ENCODE measurements at regions not wholly inside any gene's neighbourhood (a gene's known extent, or its start where the extent isn't known, plus 50 kb on each side); places are given as distances from the start of the nearest gene placed in this dataset.
A peak's percentile ranks its signal among the peaks of the same experiment; 100 is the strongest.

GRCh38 chr15:91704343-91704742 is 149.2 kb upstream of the SLCO3A1 start:
- H3K27me3 Mint-ChIP-seq: peaks cover 0 to 21% of the 10 kb centered on the region in 2 donors
- peaks cover 9 to 11% of the 10 kb centered on the region in 2 donors for H3K4me1 Mint-ChIP-seq (ENCODE audit: low read depth in 2 of 2)
- peaks cover 5% of the 10 kb centered on the region for H3K36me3 Mint-ChIP-seq (ENCODE audit: insufficient read depth)
- H3K27ac Mint-ChIP-seq: no peak overlapping the region
- no peaks in the 10 kb centered on the region for H3K9me3 Mint-ChIP-seq
- ATAC-seq (replicated peaks): no peak
- DNase-seq: no peak
- no peak overlapping the region for H3K4me3 Mint-ChIP-seq

DNA sequence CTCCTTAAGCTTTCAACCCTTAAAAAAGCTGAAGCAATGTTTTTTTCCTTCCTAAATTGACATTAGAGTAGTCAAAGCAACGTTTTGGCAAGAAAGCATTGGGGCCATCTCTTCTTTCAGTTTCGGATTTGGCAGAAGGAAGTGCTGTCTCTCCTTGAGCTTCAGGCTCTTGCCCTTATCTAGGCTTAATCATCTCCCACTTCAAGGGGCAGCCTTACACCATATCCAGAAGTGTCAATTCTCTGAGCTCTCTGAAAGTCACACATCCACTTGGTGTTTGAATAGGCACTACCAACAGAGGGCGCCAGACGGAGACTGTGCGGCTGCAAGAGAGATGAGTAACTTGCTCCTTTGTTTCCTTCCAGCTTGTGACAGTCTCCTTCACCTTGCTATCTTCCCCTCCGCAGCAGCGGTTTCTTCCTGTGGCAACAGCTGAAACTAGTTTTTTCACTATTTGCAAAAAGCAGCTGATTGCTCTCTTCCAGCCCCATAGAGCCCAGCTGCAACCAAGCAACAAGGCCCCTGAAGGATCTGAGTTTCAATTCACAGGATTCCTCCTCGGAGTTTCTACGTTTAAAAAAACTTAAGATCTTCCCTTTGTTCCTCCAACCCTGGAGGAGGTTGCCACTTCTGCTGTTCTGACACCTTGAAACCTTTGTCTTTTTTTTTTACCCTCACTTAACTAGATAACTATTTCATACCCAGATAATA is 147.0 kb upstream of the SLCO3A1 start:
- peaks cover 7 to 22% of the 10 kb centered on the region in 2 donors for H3K27me3 Mint-ChIP-seq
- H3K9me3 Mint-ChIP-seq: no peaks in the 10 kb centered on the region
- peak; percentile 82 to 86 (median 85) for DNase-seq
- H3K4me1 Mint-ChIP-seq (ENCODE audit: low read depth in 2 of 2): peaks cover 9 to 11% of the 10 kb centered on the region in 2 donors
- peak; percentile 98 for ATAC-seq (replicated peaks)
- H3K36me3 Mint-ChIP-seq (ENCODE audit: insufficient read depth): peaks cover 5% of the 10 kb centered on the region
- H3K27ac Mint-ChIP-seq: peak overlapping the region; percentile 66 to 69
- H3K4me3 Mint-ChIP-seq: peak overlapping the region; percentile 13 to 62

DNA sequence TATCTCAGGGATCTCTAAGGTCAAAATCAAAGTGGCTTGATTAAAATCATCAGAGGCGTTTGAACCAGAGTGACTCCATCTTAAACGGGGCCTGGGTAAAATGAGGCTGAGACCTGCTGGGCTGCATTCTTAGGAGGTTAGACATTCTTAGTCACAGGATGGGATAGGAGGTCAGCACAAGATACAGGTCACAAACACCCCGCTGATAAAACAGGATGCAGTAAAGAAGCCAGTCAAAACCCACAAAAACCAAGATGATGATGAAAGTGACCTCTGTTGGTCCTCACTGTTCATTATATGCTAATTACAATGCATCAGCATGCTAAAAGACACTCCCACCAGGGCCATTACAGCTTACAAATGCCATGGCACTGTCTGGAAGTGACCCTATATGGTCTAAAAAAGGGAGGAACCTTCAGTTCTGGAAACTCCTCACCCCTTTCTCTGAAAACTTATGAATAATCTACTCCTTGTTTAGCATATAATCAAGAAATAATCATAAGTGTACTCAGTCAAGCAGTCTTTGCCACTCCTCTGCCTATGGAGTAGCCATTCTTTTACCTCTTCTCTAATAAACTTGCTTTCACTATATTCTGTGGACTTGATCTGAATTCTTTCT is 143.3 kb upstream of the SLCO3A1 start:
- Mint-ChIP-seq H3K4me1 (ENCODE audit: low read depth in 2 of 2) (peaks cover 9 to 11% of the 10 kb centered on the region in 2 donors), H3K36me3 (ENCODE audit: insufficient read depth) (peaks cover 5% of the 10 kb centered on the region), H3K27me3 (peaks cover 37 to 44% of the 10 kb centered on the region in 2 donors), H3K27ac (no peak overlapping the region), H3K4me3 (no peak overlapping the region), H3K9me3 (no peaks in the 10 kb centered on the region)
- DNase-seq: no peak
- no peak for ATAC-seq (replicated peaks)

- Mint-ChIP-seq H3K27me3 (peaks cover 37 to 51% of the 10 kb centered on the region in 2 donors), H3K4me3 (no peak overlapping the region), H3K4me1 (ENCODE audit: low read depth in 2 of 2) (peaks cover 3% of the 10 kb centered on the region in 2 donors), H3K36me3 (ENCODE audit: insufficient read depth) (peaks cover 5% of the 10 kb centered on the region), H3K27ac (no peak overlapping the region), H3K9me3 (no peaks in the 10 kb centered on the region)
- no peak for DNase-seq
- ATAC-seq (replicated peaks): no peak
These were observed 142.0 kb upstream of the SLCO3A1 start for GRCh38 chr15:91711384-91712033.

DNA sequence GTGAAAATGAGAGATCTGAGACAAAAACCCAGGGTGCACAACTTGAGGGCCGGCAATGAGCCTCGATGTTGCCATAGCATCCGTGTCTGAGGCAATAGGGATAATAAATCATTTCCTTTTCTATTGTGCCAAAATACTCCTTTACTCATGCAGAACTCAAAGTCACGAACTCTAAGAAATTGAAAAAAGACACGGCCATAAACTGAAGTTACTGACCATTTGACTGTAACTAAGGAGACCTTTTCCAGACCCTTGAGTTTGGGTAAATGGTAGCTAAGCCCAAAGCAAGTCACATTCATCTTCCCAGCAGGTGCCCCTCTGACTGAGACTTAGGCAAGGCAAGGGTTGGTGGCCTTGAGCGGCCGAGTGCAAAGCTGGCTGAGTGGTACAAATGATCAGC is 141.2 kb upstream of the SLCO3A1 start:
- H3K4me3 Mint-ChIP-seq: no peak overlapping the region
- ATAC-seq (replicated peaks) (no peak), DNase-seq (no peak)
- H3K36me3 Mint-ChIP-seq (ENCODE audit: insufficient read depth): peaks cover 3% of the 10 kb centered on the region
- H3K27me3 Mint-ChIP-seq: peaks cover 39 to 54% of the 10 kb centered on the region in 2 donors
- H3K27ac Mint-ChIP-seq: no peak overlapping the region
- H3K9me3 Mint-ChIP-seq: no peaks in the 10 kb centered on the region
- no peaks in the 10 kb centered on the region for H3K4me1 Mint-ChIP-seq (ENCODE audit: low read depth in 2 of 2)

DNA sequence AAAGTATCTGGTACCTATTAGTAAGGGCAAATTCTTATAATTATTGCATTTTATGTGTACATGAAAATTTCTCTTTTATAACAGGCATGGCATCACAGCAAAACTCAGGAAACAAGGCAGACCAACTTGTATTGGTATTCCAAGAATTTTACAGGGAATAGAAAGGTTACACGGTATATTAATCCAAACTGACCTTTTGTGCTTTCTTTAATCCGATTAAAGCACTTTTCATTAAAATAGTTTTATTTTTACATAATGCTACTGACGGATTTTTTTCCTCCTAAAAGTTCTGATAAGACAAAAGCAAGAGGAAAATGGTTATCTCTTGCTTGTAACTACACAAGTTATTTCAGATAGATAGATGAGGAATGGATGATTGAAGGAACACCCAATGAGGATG is 137.0 kb upstream of the SLCO3A1 start:
- Mint-ChIP-seq H3K9me3 (no peaks in the 10 kb centered on the region), H3K27me3 (peaks cover 59 to 81% of the 10 kb centered on the region in 2 donors), H3K4me3 (no peak overlapping the region), H3K36me3 (ENCODE audit: insufficient read depth) (no peaks in the 10 kb centered on the region), H3K4me1 (ENCODE audit: low read depth in 2 of 2) (no peaks in the 10 kb centered on the region), H3K27ac (no peak overlapping the region)
- ATAC-seq (replicated peaks) (no peak), DNase-seq (no peak)

DNA sequence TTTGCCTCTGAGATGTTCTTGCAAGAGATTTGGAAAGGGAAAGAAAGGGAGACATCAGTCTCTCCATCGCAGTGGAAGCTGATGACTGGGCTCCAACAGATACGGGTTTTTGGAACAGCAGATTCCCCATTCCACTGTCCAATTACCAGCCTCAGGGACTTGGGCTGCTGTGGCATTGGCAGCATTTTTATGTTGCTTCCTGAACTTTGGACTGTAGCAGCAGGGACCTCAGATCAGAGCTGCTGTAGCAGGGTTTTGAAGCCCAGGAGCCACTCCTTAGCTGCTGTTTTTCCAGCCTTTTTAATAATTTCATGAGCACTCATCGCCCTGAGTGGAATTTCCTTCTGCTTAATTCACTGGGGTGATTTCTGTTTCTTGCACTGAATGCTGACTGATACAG is 135.7 kb upstream of the SLCO3A1 start:
- H3K9me3 Mint-ChIP-seq: no peaks in the 10 kb centered on the region
- H3K27me3 Mint-ChIP-seq: peaks cover 52 to 76% of the 10 kb centered on the region in 2 donors
- no peak overlapping the region for H3K27ac Mint-ChIP-seq
- H3K4me3 Mint-ChIP-seq: no peak overlapping the region
- no peaks in the 10 kb centered on the region for H3K36me3 Mint-ChIP-seq (ENCODE audit: insufficient read depth)
- ATAC-seq (replicated peaks) (no peak), DNase-seq (no peak)
- H3K4me1 Mint-ChIP-seq (ENCODE audit: low read depth in 2 of 2): no peaks in the 10 kb centered on the region

DNA sequence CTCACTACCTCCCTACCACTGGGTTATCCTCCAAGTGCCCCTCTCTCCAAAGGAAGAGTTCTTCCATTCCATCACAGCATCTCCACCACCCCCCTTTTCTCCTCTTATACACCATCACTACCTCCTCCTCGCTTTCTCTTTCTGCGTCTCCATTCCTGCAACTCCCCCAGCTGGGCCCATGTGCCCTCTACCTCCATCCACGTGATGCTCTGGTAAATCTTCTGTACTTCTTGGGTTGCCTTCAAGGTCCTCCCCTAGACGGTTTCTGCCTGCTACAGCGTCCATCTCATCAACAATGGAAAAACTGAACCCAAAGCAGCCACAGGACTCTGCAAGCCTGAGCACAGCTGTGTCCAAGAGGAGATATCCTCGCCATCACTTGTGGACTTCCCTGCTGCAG is 129.5 kb upstream of the SLCO3A1 start:
- no peaks in the 10 kb centered on the region for H3K4me1 Mint-ChIP-seq (ENCODE audit: low read depth in 2 of 2)
- no peak for ATAC-seq (replicated peaks)
- H3K9me3 Mint-ChIP-seq: no peaks in the 10 kb centered on the region
- DNase-seq: no peak
- H3K4me3 Mint-ChIP-seq: no peak overlapping the region
- H3K27me3 Mint-ChIP-seq: peaks cover 38 to 47% of the 10 kb centered on the region in 2 donors
- no peak overlapping the region for H3K27ac Mint-ChIP-seq
- H3K36me3 Mint-ChIP-seq (ENCODE audit: insufficient read depth): peaks cover 2% of the 10 kb centered on the region

GRCh38 chr15:91733661-91734060 is 119.8 kb upstream of the SLCO3A1 start:
- Mint-ChIP-seq H3K9me3 (no peaks in the 10 kb centered on the region), H3K27ac (no peak overlapping the region), H3K27me3 (peaks cover 64 to 72% of the 10 kb centered on the region in 2 donors), H3K4me3 (no peak overlapping the region), H3K4me1 (ENCODE audit: low read depth in 2 of 2) (no peaks in the 10 kb centered on the region), H3K36me3 (ENCODE audit: insufficient read depth) (no peaks in the 10 kb centered on the region)
- ATAC-seq (replicated peaks): no peak
- DNase-seq: no peak

DNA sequence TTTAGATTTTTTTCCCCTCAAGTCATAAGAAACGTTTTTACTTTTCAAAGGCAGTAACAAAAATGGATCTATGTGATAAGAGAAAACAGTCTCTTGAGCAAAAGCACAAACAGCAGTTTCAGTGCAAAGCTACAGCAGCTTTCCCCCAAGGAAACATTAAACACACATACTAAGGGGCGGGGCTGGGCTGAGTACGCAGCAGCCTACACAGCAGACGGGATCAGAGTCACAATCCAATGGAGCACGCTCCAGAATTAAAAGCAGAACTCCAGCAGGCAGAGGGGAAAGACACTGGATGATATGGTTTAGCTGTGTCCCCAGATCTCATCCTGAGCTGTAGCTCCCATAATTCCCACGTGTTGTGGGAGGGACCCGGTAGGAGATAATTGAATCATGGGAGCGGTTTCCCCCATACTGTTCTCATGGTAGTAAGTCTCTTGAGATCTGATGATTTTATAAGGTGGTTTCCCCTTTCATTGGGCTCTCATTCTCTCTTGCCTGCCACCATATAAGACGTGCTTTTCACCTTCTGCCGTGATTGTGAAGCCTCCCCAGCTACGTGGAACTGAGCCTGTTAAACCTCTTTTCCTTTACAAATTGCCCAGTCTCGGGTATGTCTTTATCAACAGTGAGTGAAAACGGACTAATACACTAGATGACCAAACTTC is 116.2 kb upstream of the SLCO3A1 start:
- peaks cover 61 to 66% of the 10 kb centered on the region in 2 donors for H3K27me3 Mint-ChIP-seq
- H3K36me3 Mint-ChIP-seq (ENCODE audit: insufficient read depth): no peaks in the 10 kb centered on the region
- no peak for DNase-seq
- H3K4me1 Mint-ChIP-seq (ENCODE audit: low read depth in 2 of 2): no peaks in the 10 kb centered on the region
- no peak overlapping the region for H3K4me3 Mint-ChIP-seq
- H3K27ac Mint-ChIP-seq: no peak overlapping the region
- H3K9me3 Mint-ChIP-seq: no peaks in the 10 kb centered on the region
- no peak for ATAC-seq (replicated peaks)

- Mint-ChIP-seq H3K4me3 (no peak overlapping the region), H3K4me1 (ENCODE audit: low read depth in 2 of 2) (no peaks in the 10 kb centered on the region), H3K27me3 (peaks cover 55 to 59% of the 10 kb centered on the region in 2 donors), H3K9me3 (no peaks in the 10 kb centered on the region), H3K27ac (no peak overlapping the region), H3K36me3 (ENCODE audit: insufficient read depth) (no peaks in the 10 kb centered on the region)
- DNase-seq (no peak), ATAC-seq (replicated peaks) (no peak)
These were observed 111.5 kb upstream of the SLCO3A1 start for GRCh38 chr15:91741986-91742385.

DNA sequence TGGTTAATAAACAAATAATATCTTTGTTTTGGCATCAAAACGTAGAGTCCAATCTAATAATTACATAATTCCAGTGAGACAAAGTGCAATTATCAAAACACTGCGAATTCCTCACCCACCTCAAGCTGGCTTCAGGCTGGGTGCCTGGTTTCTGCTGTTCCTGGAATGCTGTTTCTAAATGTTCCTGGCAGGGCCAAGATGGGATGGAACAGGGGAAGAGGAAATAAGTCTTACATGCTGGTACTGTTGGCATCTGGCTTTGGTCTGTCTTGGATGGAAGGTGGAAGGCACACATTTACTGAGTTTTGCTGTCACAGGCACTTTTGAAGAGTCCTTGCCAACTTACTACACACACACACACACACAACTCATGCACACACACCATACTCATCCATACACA is 101.9 kb upstream of the SLCO3A1 start:
- Mint-ChIP-seq H3K4me3 (no peak overlapping the region), H3K27ac (no peak overlapping the region), H3K27me3 (peaks cover 9 to 33% of the 10 kb centered on the region in 2 donors), H3K9me3 (peaks cover 0 to 1% of the 10 kb centered on the region in 2 donors), H3K36me3 (ENCODE audit: insufficient read depth) (peaks cover 3% of the 10 kb centered on the region), H3K4me1 (ENCODE audit: low read depth in 2 of 2) (no peaks in the 10 kb centered on the region)
- ATAC-seq (replicated peaks) (no peak), DNase-seq (no peak)

GRCh38 chr15:91752081-91752785 is 101.3 kb upstream of the SLCO3A1 start:
- H3K27ac Mint-ChIP-seq: no peak overlapping the region

More at GRCh38 chr15:91752081-91752785, 101.3 kb upstream of the SLCO3A1 start:
- H3K9me3 Mint-ChIP-seq: peaks cover 0 to 1% of the 10 kb centered on the region in 2 donors
- H3K4me3 Mint-ChIP-seq: no peak overlapping the region
- ATAC-seq (replicated peaks) (no peak), DNase-seq (no peak)
- H3K27me3 Mint-ChIP-seq: peaks cover 11 to 37% of the 10 kb centered on the region in 2 donors
- peaks cover 3% of the 10 kb centered on the region for H3K36me3 Mint-ChIP-seq (ENCODE audit: insufficient read depth)
- H3K4me1 Mint-ChIP-seq (ENCODE audit: low read depth in 2 of 2): no peaks in the 10 kb centered on the region

Data from effector memory CD8-positive, alpha-beta T cell (primary cell).